Epidermal melanocyte (primary cell): ENCODE measurements at regions not wholly inside any gene's neighbourhood (a gene's known extent, or its start where the extent isn't known, plus 50 kb on each side); places are given as distances from the start of the nearest gene placed in this dataset.

Experiments used
- DNase-seq: peaks from one replicate; pipeline ENCODE4 v3.0.0; 2011; ENCODE audit warnings: low spot score; ENCODE audit not compliant: insufficient read length

DNA sequence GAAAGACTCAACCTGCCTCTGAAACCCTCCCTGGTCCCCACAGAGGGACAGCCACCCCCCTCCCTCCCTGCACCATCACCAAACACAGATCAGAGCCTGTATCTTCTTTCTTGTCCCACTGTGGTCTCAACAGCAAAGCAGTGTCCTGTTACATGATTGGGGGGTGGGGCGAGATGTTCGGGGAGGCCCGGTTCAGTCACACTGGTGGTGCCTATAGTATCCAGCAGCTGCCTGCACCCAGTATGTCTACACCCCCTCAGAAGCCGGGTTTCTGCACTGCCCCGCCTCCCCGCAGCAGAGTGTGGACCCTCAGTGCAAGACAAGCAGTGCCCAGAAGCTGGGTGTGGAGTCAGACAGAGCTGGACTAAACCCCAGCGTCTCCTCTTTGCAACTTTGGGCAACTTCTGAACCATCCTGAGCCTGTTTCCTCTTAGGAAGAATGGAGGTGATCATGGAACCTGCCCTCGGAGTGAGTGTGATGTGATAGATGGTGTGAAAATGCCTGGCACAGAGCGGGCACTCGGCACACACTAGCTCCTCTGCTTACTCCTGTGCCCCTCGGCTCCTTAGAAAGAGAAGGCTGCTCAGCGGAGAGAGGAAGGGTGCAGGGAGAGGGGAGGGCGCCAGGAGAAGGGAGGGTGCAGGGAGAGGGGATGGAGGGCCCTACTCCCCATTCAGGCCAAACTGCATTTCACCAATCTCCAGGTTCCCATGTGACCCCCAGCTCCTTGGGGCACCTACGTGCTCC, 84.0 kb upstream of the TNRC6C start:
- DNase-seq = no peak

DNA sequence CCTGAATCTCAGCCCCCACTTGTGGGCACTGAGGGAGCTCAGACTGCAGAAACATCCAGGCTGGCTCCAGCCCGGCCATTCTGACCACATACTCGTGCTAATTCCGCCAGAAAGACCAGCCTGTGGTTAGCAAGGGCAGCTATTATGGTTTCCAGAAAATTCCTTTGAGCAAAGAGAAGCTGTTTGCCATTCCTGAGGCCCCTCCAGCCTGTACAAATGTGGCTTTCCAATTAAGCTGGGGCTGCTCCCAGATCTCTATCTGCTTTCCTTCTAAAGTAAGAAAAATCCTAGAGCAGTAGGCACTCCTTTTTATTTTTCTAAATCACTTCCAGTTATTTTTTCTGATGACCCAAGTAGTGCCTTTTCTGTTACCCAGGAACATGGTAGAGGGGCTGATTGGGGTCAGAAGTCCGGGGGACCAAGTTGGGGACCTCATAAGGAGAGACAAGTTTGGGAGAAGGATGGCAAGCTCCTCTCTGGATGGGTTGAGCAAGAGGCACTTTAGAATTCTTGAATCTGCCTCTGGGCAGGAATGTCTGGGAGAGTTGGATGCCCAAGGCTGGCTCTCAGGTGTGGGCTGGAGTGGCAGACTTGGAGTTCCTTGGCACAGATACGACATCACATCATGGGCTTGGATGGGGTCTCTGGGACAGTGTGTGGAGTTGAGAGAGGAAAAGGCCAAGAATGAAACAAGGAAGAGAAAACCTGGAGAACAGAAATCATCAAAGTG, 83.3 kb upstream of the TNRC6C start:
- peak; percentile 91 for DNase-seq

DNA sequence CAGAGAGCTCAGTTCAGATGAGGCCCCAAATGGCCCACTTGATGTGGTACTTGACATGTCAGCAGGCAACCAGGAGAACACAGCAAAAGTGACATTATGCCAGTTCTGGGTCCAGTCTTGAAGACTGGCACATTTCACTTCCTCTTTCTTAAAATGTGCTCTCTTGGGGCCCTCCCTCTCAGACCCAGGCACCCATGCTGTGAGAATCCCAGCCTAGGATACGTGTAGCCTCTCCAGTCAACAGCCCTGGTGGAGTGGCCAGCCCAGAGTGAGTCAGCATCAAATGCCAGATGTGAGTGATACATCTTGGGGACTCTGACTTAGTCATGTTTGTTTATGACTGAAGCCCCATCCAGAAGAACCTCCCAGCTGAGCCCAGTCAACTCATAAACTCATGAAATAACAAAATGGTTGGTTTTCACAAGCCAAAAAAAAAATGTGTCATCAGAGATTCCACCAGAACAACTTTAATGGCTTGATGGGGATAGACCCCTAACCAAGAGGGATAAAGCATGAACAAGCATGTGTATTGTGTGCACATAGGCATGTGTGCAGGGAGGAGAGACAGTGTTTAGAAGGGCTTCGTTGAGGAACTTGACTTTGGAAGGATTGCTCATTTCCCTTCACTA, 82.5 kb upstream of the TNRC6C start:
- no peak for DNase-seq

DNA sequence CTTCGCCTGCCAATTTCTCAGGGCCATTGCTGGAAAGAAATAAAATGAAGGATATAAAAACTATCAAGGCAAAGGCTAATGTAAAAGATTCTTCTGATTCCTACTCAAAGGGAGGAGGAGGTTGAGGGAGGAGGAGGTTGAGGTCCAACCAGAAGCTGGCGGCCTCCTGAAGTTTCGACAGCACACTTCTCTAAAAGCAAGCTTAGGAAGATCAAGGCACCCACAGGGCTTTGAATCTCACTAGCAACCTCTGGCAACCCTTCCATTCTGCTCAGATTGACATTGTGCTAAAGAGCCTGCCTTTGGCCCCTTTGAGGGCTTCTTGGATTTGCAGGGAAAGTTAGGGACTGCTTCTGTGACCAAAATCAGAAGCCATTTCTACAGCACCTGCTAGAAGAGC, 81.5 kb upstream of the TNRC6C start:
- no peak for DNase-seq

DNA sequence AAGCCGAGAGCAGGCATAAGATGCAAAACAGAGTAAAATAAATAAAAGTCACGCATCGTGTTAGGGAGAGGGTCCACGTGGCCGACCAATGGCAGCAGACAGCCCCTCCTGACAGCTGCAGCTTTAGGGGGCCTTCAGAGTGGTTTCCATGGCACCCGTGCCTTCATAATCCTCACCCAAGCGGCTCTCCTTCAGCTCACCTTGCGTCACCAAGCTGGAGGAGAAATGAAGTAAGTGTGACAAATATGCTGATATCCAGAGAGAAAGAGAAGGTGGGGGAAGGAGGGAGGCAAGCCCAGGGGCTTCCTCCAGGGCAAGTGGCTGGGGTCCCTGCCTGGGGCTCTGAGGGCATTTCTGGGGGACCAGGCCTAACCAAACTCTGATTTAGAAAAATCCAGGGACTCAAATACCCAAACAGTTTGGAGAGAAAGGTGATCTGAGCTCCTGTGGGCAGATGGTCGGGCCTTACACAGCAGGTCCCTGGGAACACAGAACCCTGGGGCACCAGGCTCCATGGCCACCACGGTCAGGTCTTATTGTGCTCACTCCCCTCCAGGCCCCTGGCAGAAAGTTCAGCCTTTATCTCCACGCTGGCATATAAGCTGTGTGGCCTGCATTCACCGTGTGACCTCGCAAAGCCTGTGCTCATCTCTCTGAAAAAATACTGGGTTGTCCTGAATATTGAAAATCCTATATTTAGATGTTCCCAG, 80.7 kb upstream of the TNRC6C start:
- DNase-seq = no peak

DNA sequence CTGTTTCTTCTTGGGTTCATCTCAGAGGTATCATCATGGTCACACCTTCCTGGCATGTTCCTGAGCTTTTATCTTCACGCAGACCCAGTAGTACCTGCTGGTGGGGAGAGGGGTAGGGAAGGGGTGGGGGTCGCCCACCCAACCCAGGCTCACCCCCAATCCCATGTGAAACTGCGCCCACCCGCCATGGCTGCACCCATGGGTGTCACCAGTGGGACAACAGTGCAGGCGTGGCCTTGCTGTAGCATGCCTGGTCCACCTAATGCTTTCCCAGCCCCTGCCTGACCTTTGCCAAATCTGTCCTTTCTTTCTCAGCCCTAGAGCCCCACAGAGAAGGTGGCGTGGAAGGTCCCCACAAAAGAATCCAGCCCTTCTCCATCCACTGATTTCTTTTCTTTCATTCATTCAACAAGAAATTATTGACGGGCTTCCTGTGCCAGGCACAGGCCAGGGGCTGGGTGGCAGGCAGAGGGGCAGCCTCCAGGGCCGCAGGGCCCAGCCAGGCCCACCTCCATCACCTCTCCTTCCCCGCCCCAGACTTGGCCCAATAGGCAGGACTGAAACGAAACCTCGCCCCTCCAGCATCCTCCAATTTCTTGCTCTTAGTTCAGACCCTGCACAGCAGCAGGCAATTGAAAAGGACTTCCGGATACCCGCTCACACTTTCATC, 79.1 kb upstream of the TNRC6C start:
- DNase-seq = no peak

DNA sequence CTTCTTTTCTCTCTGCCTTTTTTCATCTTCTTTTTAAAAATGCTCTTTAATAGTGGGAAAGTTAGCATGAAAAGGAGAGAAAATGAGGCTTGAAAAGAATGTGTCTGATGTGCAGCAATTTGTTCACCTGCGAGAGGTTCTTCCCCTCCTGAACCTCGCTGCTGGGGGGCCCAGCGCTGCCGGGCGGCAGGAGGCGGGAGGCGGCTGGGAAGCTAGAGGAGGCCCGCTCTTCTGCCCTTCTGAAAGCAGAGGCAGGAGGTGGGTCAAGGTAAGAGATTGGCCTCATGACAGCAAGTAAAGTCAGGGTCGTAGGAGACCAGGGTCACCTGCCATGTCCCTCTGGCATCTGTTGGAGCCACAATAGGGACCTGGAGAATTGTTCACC, 78.6 kb upstream of the TNRC6C start:
- DNase-seq = no peak

DNA sequence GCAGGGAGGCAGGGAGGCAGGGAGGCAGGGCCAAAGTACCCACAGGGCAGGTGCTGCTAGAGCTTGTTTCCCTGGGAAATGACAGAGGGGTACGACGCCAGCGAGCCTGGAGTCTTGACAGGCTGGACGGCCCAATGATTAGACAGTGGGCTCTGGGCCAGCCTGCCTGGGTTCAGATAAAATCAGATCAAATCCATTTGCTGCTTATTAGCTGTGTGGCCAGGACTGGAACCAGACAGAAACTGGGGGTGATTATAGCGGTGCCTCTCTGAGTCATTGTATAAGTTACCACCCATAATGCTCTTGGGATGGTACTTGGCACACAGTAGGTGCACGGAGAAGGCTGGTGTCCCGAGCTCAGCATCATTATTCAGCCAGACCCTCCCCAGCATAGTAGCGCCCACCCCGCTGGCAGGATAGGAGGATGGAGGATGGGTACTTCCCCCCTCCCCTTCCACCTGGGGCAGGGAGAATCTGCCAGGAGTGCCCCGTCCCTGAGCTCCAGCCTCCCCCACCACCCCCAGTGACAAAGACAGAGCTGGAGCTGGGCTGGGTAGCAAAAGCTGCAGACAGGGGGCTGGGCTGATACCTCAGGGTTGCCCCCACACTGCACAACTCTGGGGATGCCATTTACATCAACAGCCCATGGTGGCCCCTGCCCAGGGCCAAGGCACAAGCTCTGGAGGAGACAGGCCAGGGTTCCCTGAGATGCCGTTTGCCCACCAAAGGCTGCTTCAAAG, 77.6 kb upstream of the TNRC6C start:
- DNase-seq = no peak

DNA sequence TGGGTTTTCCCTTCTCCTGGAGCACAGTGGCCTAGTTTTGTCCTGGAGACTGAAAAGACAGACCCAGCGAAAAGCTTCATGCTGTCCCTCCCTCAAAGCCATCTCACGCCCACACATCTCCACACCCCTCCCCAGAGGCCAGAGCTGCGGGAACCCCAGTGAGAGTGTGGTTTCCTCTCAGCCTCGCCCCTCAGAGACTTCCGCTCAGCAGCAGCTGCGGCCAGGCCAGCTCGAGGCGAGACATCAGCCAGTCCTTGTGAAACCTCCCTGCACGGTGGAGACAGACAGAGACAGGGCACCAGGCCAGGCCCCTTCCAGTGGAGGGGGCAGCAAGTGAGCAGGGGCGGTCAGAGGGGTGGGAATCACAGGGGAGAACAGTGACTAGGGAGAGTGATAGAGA, 77.0 kb upstream of the TNRC6C start:
- no peak for DNase-seq

DNA sequence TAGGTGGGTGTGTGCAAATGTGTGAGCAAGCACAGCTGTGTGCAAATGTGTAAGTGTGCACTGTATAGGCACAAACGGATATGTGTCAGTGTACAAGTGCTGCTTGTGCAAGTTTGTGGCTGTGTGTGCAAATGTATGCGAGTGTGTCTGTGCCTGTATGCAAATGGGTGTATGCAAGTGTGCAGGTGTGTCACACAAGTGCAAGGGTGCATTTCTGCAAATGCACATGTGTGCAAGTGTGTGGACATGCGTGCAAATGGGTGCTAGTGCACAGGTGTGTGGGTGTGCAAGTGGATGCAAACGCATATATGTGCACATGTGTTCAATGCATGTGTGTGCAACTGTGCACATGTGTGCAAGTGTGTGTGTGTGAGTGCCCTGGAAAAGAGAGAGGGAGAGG, 76.5 kb upstream of the TNRC6C start:
- no peak for DNase-seq

DNA sequence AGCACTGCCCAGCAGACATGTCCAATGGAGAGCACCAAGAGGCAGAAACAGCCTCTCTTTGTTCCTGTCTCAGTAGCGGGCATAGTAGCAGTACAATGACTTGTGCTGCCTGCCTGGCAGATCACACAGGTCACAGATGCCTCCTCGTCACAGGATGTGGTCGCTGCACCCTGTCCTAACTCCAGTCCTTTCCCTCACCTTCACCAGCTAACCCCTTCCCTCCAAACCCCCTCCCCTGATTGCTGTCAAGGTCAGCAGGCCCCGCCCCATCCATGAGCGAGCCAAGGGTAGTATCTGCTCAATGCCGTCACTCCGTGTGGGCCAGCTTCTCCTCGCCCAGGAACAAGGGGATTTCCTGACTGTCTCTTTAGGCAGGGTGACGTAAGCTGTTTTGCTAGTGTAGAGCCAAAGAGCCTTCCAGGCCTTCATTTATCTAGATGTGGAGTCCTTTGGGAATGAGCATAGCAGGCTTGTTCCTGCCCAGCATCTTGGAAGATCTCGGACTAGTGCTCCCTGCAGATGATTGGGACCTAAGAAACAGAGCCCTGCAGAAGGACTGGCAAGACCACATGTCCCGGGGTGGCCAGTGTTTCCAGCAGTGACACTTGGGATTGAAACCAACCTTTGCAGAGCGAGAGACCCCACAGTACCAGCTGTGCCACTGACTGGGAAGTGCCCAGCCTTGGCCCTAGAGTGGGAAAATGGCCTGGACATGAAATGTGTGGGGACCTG, 75.9 kb upstream of the TNRC6C start:
- DNase-seq = no peak

DNA sequence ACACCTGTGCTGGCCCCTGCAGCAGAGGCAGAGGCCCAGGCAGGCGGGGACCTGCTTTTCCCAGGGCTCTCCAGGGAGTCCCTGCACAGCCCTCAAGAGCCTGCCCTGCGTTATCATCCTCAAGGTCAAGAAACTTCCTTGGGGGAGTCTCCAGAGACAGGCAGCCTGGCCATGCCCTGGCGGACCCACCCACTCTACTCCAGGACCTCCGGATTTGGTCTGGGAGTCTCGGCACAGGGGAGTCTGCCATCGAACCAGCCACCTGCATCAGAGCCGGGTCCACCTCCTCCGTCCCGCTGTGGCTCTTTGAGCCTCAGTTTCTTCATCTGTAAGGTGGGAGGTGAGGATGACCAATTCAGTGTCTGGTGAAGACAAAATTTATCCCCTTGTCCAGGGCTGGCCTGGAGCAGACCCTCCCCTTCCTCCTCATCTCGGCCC, 75.3 kb upstream of the TNRC6C start:
- DNase-seq = no peak

DNA sequence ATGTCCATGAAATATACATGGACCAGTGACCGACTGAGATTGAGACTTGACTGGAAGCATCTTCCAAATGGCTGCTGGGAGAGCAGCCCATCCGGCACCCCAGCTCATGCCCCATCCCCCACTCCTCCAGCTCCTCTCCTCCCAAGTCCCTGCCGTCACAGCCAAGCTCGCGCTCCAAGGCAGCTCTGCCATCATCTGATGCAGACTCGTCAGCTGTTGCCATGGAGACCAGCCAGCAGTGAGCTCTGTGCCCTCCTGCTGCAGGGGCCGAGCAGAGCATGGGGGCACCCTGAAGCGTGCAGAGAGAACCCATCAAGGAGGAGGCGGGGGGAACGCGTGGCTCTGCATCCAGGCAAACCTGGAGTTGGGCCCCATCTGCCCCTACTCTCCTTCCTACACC, 74.5 kb upstream of the TNRC6C start:
- no peak for DNase-seq

DNA sequence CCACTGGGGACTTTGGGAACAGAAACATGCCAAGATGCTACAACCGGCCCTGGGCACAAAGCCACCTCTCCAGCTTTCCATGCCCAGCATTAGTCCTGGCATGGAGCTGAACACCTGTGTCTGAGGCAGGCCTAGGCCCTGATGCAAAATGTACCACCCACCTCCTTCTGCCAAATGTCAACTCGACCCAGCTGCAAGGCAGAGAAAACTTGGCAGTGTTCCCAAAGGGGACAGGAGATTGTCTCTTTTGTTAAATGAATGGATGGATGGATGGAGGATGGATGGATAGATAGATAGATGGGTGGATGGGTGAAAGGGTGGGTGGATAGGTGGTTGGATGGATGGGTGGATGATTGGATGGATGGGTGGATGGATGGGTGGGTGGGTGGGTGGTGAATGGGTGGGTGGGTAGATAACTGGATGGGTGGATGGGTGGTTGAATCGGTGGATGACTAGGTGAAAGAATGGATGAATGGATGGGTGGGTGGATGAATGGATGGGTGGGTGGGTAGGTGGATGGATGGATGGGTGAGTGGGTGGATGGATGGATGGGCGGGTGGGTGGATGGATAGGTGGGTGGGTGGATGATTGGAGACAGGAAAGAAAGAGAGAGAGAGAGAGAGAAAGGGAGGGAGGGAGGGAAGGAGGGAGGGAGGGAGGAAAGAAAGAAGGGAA, 73.4 kb upstream of the TNRC6C start:
- no peak for DNase-seq

DNA sequence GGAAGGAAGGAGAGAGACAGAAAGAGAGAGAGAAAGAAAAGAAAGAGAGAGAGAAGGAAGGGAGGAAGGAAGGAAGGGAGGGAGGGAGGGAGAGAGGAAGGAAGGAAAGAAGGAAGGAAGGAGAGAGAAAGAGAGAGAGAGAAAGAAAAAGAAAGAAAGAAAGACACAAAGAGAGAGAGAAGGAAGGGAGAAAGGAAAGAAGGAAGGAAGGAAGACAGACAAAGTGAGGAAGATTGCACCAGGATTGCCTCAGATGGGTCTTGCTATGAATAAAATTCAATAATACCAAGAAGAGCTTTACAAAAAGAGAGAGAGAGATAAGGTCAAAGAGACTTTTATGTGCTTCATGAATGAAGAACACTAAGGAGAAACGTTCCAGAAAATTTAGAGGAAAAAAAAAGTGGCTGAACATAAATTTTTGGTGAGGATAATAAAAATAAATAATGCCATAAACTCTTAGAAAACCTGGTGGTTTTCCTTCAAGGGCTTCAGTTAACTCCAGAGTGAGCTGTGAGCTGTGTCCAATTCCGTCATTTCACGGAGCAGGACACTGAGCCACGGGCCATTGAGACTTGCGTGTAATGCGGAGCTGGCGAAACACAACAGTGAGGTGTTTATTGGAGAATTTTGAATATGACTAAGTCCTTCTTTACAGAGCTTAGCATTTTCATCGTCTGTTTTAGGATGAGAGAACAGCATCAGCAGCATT, 72.7 kb upstream of the TNRC6C start:
- DNase-seq = no peak

DNA sequence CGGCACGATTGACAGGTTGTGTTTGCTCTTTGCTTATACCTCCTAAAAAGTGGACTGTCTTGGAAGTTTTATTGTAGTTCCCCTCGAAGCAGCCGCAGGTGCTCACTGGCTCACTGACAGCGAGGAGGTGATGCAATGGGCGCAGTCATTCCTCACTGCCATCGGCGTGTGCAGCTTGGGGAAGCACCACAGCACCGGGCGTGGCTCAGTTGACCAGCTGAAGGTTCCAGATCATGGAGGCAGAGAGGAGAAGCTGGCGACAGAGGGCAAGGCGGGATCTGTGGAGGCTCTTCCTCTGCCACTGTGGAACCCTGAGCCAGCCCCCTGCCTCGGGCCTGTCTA, 72.1 kb upstream of the TNRC6C start:
- no peak for DNase-seq

DNA sequence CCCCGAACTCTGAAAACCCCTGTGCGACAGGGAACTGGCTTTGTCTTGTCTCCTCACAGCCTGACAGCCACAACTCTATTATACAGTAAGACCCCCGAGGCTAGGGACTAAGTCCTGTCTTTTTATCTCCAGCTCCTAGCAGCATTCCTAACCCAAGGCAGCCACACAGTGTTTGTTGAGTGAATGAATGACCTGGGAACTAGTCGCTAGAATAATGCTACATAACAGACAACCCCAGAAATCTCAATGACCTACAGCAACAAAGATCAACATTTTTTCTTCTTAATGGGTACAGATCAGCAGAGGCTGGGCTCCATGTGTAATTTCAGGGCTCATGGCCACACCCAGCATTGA, 71.4 kb upstream of the TNRC6C start:
- DNase-seq = no peak

DNA sequence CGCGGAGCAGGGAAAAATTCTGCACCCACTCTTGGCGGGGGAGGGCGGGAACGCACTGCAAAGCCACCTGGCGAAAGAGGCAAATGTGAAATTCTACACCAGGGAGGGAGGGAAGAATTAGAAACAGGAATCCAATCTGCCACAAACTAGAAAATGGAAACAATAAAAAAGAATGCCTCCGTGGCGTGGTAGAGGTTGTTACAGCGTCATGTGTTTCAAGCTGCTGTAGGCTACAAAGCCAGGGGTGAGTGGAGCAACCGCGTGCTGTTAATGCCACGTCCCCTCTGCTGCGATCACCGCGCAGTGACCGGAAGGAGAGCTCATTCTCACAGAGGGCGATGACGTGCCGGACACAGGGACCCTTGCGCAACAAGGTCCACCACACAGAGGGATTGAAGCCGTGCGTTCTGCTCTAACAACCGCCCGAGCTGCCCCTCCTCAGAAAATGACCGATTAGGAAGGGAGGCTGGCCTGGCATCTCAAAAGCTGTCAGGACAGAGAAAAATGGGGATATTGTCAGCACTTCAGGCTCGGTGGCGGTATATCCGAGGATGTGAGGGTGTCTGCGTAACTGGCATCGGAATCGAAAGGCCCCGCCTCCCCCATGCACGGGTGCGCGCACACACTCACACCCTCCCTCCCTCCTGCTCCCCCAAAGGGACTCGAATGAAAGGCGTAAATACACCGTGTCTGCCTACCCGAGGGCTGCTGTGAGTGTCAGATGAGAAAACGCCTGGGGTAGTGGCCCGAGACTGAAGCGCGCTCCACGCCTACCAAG, 70.8 kb upstream of the TNRC6C start:
- peak; percentile 70 for DNase-seq
